GM12878 (cell line): ENCODE measurements at regions not wholly inside any gene's neighbourhood (a gene's known extent, or its start where the extent isn't known, plus 50 kb on each side); places are given as distances from the start of the nearest gene placed in this dataset.

Experiments used
- ATAC-seq: fragments of 200-7000 bp; cut with Tn5 transposase; 3 replicates; pipeline ENCODE4 v1.9.1; 2020; ENCODE audit warnings: mild to moderate bottlenecking, moderate library complexity
- BruUV-seq: library from RNA; stranded (reverse); fragments of 400-500 nt; replicated peaks from 2 replicates; lab custom pipeline; 2021; lab: Mats Ljungman, UMichigan
- CTCF ChIA-PET: fragments of 300-600 bp; sonication (Branson Sonifier 250); formaldehyde crosslinking; extraction: SDS; loops from one replicate; lab custom pipeline; 2021; ENCODE audit warnings: inconsistent platforms; lab: Yijun Ruan, JAX
- POLR2A ChIA-PET: fragments of 350-600 bp; formaldehyde crosslinking; extraction: SDS; loops from one replicate; lab custom pipeline; 2021; ENCODE audit warnings: inconsistent platforms; lab: Charles Lee
- RAD21 ChIA-PET: fragments of 300-600 bp; sonication (Branson Sonifier 250); formaldehyde crosslinking; loops from one replicate; lab custom pipeline; 2023; ENCODE audit warnings: antibody characterized with exemption; ENCODE audit not compliant: unreplicated experiment; lab: Charles Lee
- SMC1A ChIA-PET: fragments of 300-600 bp; sonication (Branson Sonifier 250); formaldehyde crosslinking; loops from one replicate; lab custom pipeline; 2023; ENCODE audit not compliant: unreplicated experiment, uncharacterized antibody; lab: Charles Lee
- DNase-seq: peaks from one replicate; pipeline ENCODE4 v3.0.0-alpha.2; 2011; ENCODE audit warnings: low read depth, low spot score
- FAIRE-seq: peaks from 3 replicates; lab custom pipeline; 2011; peaks lifted over from hg19 to GRCh38; lab: Jason Lieb, UNC
- H2AFZ ChIP-seq: 2 replicates; pipeline ENCODE4 v1.6.0; 2011; ENCODE audit warnings: low read depth, low read length, control low read depth; ENCODE audit not compliant: control insufficient read depth
- H3K27ac ChIP-seq: 2 replicates; pipeline ENCODE4 v1.5.1; 2011; ENCODE audit warnings: control low read depth; ENCODE audit not compliant: control insufficient read depth, insufficient read depth
- H3K27me3 ChIP-seq, 2 experiments: replicated peaks in 1 of 2; 2 replicates each; pipeline versions ENCODE4 v1.6.0 to v1.6.1; 2011; ENCODE audit warnings: low read length in 1 of 2; ENCODE audit not compliant: control insufficient read depth in 2 of 2, insufficient read depth in 2 of 2
- H3K36me3 ChIP-seq, 2 experiments: 2 replicates each; pipeline ENCODE4 v1.5.1; 2011; ENCODE audit warnings: low read length in 1 of 2; ENCODE audit not compliant: control insufficient read depth in 2 of 2, insufficient read depth in 2 of 2
- H3K4me1 ChIP-seq: 2 replicates; pipeline ENCODE4 v1.6.1; 2011; ENCODE audit warnings: mild to moderate bottlenecking, low read length, moderate library complexity, mixed read lengths; ENCODE audit not compliant: control insufficient read depth, insufficient read depth
- H3K4me2 ChIP-seq: 2 replicates; pipeline ENCODE4 v1.6.0; 2011; ENCODE audit warnings: control low read depth; ENCODE audit not compliant: control insufficient read depth, insufficient read depth
- H3K4me3 ChIP-seq: fragments of 200-600 bp; sonication (generic); 2 replicates; pipeline ENCODE4 v1.5.1; 2016
- H3K79me2 ChIP-seq: 2 replicates; pipeline ENCODE4 v1.6.0; 2011; ENCODE audit warnings: low read length; ENCODE audit not compliant: control insufficient read depth, insufficient read depth
- H3K9ac ChIP-seq: 2 replicates; pipeline ENCODE4 v1.8.0; 2011; ENCODE audit warnings: low read length, control low read depth, mixed read lengths; ENCODE audit not compliant: control insufficient read depth, insufficient read depth
- H3K9me3 ChIP-seq: replicated peaks from 3 replicates; pipeline ENCODE4 v1.5.1; 2011; ENCODE audit warnings: mild to moderate bottlenecking, low read length; ENCODE audit not compliant: control insufficient read depth, insufficient read depth
- H4K20me1 ChIP-seq: 2 replicates; pipeline ENCODE4 v1.6.0; 2011; ENCODE audit not compliant: control insufficient read depth, insufficient read depth
- BACH1 ChIP-seq: fragments of 450-650 bp; IDR thresholded peaks from 2 replicates; pipeline ENCODE4 v1.6.1; 2017; ENCODE audit warnings: mild to moderate bottlenecking, borderline replicate concordance
- CHD4 ChIP-seq: fragments of 200-600 bp; sonication (generic); IDR thresholded peaks from 2 replicates; pipeline ENCODE4 v1.6.1; 2016; ENCODE audit warnings: mild to moderate bottlenecking
- EGR1 ChIP-seq, 2 experiments: IDR thresholded peaks; 1 replicate in 1 of 2; 2 replicates in 1 of 2; pipeline ENCODE4 v1.6.1; 2011 to 2012; ENCODE audit warnings: low read depth in 2 of 2, low read length in 2 of 2, borderline replicate concordance in 1 of 2, mild to moderate bottlenecking in 1 of 2, moderate library complexity in 1 of 2
- FOS ChIP-seq: IDR thresholded peaks from 3 replicates; pipeline ENCODE4 v1.6.1; 2011; ENCODE audit warnings: borderline replicate concordance; ENCODE audit not compliant: insufficient read length; ENCODE audit errors: extremely low read depth
- MYB ChIP-seq: fragments of 150-350 bp; IDR thresholded peaks from 2 replicates; pipeline ENCODE4 v1.6.1; 2014; ENCODE audit warnings: mild to moderate bottlenecking, low read depth, low read length, borderline replicate concordance
- NFYB ChIP-seq: IDR thresholded peaks from 2 replicates; pipeline ENCODE4 v1.6.1; 2011; ENCODE audit warnings: low read depth, mild to moderate bottlenecking, low read length, improper control_type of control experiment, moderate library complexity; ENCODE audit not compliant: insufficient read depth
- STAT3 ChIP-seq: IDR thresholded peaks from 2 replicates; pipeline ENCODE4 v1.6.1; 2011; ENCODE audit warnings: low read depth, low read length, improper control_type of control experiment
- YY1 ChIP-seq: IDR thresholded peaks from 2 replicates; pipeline ENCODE4 v1.6.1; 2011; ENCODE audit warnings: low read depth, mild to moderate bottlenecking, low read length
- ZNF207 ChIP-seq: fragments of 450-650 bp; IDR thresholded peaks from 2 replicates; pipeline ENCODE4 v1.6.1; 2014; ENCODE audit warnings: antibody characterized with exemption, mild to moderate bottlenecking, borderline replicate concordance
- WGBS: methylation state at CpG from one replicate; pipeline ENCODE4 v1.1.6; 2016; ENCODE audit warnings: low lambda C conversion rate; ENCODE audit not compliant: insufficient replicate concordance, insufficient coverage; ENCODE audit errors: missing lambda C conversion rate; 5-methylcytosine and 5-hydroxymethylcytosine counted together
- in situ Hi-C: fragments of 300-500 bp; cut with MboI; formaldehyde crosslinking; loops from 9 replicates; pipeline ENCODE4 v1.14.3; 2018; ENCODE audit warnings: mixed read lengths
- intact Hi-C: fragments of 100-400 bp; cut with micrococcal nuclease; formaldehyde crosslinking; loops from one replicate; pipeline ENCODE4 v1.14.2; 2022; ENCODE audit not compliant: unreplicated experiment
- TF ChIP-seq, protein P1 (sequence below): fragments of 150-350 bp; IDR thresholded peaks from 2 replicates; pipeline ENCODE4 v1.6.1; 2014; ENCODE audit warnings: mild to moderate bottlenecking, low read depth, low read length
- TF ChIP-seq, protein P2 (sequence below): IDR thresholded peaks from 2 replicates; pipeline ENCODE4 v1.6.1; 2012; ENCODE audit warnings: mild to moderate bottlenecking, low read depth, low read length
- TF ChIP-seq, protein P3 (sequence below): fragments of 450-650 bp; IDR thresholded peaks from 2 replicates; pipeline ENCODE4 v1.6.1; 2018; ENCODE audit warnings: mild to moderate bottlenecking, low read depth, moderate library complexity; ENCODE audit not compliant: partially characterized antibody
- TF ChIP-seq, protein P4 (sequence below): IDR thresholded peaks from 2 replicates; pipeline ENCODE4 v1.6.1; 2012; ENCODE audit warnings: low read length, inconsistent platforms

DNA sequence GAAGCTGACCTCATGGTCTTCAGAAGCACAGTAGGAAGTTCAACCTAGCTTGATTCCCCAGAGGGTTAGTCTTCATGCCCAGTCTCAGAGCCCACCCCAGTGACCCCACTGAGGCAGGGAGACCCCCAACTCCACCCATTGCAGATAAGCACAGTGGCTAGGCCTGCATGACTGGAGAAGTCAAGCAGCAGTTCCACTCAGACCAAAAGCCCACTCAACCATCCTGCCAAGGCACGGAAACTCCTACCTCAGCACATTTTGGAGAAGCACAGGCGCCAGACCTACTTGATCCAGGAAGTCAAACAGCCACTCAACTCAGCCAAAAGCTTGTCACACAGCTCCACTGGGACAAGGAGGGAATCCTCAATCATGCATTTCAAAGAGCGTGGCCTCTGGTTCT is 78.4 kb upstream of the HTR1E start:
- Histone ChIP-seq H3K36me3 (no peaks in the 10 kb centered on the region), H3K4me1 (no peaks in the 10 kb centered on the region), H3K4me2 (no peak overlapping the region), H3K27ac (no peak overlapping the region), H2AFZ (no peak overlapping the region), H3K9me3 (no peaks in the 10 kb centered on the region), H3K27me3 (no peaks in the 10 kb centered on the region), H4K20me1 (no peaks in the 10 kb centered on the region), H3K4me3 (no peak overlapping the region), H3K79me2 (no peaks in the 10 kb centered on the region), H3K9ac (no peak overlapping the region)
- RAD21 ChIA-PET = no interaction called here
- FAIRE-seq (no peak), ATAC-seq (no peak), DNase-seq (no peak)
- BruUV-seq = no TSS peak
- SMC1A ChIA-PET = interaction anchor here (0.8 kb wide), 1 partner anchor 937 kb away, joined by 3 read pairs; no protein-coding TSS in a partner anchor
- intact Hi-C loops = loop anchor here (5.0 kb wide), 1 partner anchor 1102 kb away; no protein-coding TSS in a partner anchor
- in situ Hi-C loops = loop anchor here (10.0 kb wide), 1 partner anchor 934 kb away; no protein-coding TSS in a partner anchor
- CTCF ChIA-PET = interaction anchor here (1.2 kb wide), 1 partner anchor 31 kb away, joined by 3 read pairs; no protein-coding TSS in a partner anchor
- 20% methylated on average over 3 of the region's 3 CpGs for WGBS
- POLR2A ChIA-PET = no interaction called here
- TF ChIP-seq, protein P1, sequence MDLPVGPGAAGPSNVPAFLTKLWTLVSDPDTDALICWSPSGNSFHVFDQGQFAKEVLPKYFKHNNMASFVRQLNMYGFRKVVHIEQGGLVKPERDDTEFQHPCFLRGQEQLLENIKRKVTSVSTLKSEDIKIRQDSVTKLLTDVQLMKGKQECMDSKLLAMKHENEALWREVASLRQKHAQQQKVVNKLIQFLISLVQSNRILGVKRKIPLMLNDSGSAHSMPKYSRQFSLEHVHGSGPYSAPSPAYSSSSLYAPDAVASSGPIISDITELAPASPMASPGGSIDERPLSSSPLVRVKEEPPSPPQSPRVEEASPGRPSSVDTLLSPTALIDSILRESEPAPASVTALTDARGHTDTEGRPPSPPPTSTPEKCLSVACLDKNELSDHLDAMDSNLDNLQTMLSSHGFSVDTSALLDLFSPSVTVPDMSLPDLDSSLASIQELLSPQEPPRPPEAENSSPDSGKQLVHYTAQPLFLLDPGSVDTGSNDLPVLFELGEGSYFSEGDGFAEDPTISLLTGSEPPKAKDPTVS = no peak
- TF ChIP-seq FOS (no peak), NFYB (no peak), MYB (no peak), EGR1 (IDR thresholded peaks at IDR 0.05; ENCODE audit: borderline replicate concordance in 1 of 2, low read depth in 2 of 2, low read length in 2 of 2) (no peak), ZNF207 (no peak), YY1 (no peak), CHD4 (no peak), STAT3 (no peak), BACH1 (no peak)
- TF ChIP-seq, protein P2, sequence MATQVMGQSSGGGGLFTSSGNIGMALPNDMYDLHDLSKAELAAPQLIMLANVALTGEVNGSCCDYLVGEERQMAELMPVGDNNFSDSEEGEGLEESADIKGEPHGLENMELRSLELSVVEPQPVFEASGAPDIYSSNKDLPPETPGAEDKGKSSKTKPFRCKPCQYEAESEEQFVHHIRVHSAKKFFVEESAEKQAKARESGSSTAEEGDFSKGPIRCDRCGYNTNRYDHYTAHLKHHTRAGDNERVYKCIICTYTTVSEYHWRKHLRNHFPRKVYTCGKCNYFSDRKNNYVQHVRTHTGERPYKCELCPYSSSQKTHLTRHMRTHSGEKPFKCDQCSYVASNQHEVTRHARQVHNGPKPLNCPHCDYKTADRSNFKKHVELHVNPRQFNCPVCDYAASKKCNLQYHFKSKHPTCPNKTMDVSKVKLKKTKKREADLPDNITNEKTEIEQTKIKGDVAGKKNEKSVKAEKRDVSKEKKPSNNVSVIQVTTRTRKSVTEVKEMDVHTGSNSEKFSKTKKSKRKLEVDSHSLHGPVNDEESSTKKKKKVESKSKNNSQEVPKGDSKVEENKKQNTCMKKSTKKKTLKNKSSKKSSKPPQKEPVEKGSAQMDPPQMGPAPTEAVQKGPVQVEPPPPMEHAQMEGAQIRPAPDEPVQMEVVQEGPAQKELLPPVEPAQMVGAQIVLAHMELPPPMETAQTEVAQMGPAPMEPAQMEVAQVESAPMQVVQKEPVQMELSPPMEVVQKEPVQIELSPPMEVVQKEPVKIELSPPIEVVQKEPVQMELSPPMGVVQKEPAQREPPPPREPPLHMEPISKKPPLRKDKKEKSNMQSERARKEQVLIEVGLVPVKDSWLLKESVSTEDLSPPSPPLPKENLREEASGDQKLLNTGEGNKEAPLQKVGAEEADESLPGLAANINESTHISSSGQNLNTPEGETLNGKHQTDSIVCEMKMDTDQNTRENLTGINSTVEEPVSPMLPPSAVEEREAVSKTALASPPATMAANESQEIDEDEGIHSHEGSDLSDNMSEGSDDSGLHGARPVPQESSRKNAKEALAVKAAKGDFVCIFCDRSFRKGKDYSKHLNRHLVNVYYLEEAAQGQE = no peak
- TF ChIP-seq, protein P3, sequence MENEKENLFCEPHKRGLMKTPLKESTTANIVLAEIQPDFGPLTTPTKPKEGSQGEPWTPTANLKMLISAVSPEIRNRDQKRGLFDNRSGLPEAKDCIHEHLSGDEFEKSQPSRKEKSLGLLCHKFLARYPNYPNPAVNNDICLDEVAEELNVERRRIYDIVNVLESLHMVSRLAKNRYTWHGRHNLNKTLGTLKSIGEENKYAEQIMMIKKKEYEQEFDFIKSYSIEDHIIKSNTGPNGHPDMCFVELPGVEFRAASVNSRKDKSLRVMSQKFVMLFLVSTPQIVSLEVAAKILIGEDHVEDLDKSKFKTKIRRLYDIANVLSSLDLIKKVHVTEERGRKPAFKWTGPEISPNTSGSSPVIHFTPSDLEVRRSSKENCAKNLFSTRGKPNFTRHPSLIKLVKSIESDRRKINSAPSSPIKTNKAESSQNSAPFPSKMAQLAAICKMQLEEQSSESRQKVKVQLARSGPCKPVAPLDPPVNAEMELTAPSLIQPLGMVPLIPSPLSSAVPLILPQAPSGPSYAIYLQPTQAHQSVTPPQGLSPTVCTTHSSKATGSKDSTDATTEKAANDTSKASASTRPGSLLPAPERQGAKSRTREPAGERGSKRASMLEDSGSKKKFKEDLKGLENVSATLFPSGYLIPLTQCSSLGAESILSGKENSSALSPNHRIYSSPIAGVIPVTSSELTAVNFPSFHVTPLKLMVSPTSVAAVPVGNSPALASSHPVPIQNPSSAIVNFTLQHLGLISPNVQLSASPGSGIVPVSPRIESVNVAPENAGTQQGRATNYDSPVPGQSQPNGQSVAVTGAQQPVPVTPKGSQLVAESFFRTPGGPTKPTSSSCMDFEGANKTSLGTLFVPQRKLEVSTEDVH = no peak
- TF ChIP-seq, protein P4, sequence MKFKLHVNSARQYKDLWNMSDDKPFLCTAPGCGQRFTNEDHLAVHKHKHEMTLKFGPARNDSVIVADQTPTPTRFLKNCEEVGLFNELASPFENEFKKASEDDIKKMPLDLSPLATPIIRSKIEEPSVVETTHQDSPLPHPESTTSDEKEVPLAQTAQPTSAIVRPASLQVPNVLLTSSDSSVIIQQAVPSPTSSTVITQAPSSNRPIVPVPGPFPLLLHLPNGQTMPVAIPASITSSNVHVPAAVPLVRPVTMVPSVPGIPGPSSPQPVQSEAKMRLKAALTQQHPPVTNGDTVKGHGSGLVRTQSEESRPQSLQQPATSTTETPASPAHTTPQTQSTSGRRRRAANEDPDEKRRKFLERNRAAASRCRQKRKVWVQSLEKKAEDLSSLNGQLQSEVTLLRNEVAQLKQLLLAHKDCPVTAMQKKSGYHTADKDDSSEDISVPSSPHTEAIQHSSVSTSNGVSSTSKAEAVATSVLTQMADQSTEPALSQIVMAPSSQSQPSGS = no peak
